Heart right ventricle (tissue), 16 donors: ENCODE measurements at regions not wholly inside any gene's neighbourhood (a gene's known extent, or its start where the extent isn't known, plus 50 kb on each side); places are given as distances from the start of the nearest gene placed in this dataset.
"Not testable (repeated sequence)": the region's sequence is repeated elsewhere in the genome, so short reads cannot be mapped to it uniquely, and the experiment has no call there.

ENCODE experiments used
- ATAC-seq, 8 donors: fragments of 200-7000 bp; cut with Tn5 transposase; one replicate each; pipeline ENCODE4 v1.9.1; 2020; ENCODE audit warnings: mild to moderate bottlenecking in 8 of 8, moderate library complexity in 8 of 8, moderate number of reproducible peaks in 1 of 8
- DNase-seq, 2 donors: peaks; one replicate each; pipeline ENCODE4 v3.0.0-alpha.2; 2020
- H3K27ac ChIP-seq, 10 donors: fragments of 200-600 bp; sonication (generic) in 2 of 10; one replicate each; pipeline versions ENCODE4 v1.5.0 to v1.8.0; 2020 to 2022; ENCODE audit warnings: mild to moderate bottlenecking in 3 of 10
- H3K27me3 ChIP-seq, 7 donors: fragments of 200-600 bp; one replicate each; pipeline ENCODE4 v1.8.0; 2021 to 2022; ENCODE audit warnings: mild to moderate bottlenecking in 2 of 7
- H3K36me3 ChIP-seq, 9 donors: fragments of 200-600 bp; sonication (generic) in 1 of 9; one replicate each; pipeline versions ENCODE4 v1.5.0 to v1.8.0; 2020 to 2022; ENCODE audit warnings: mild to moderate bottlenecking in 2 of 9
- H3K4me1 ChIP-seq, 9 donors: fragments of 200-600 bp; sonication (generic) in 1 of 9; one replicate each; pipeline versions ENCODE4 v1.5.0 to v1.8.0; 2020 to 2022; ENCODE audit warnings: mild to moderate bottlenecking in 4 of 9
- H3K4me3 ChIP-seq, 10 donors: fragments of 200-600 bp; sonication (generic) in 2 of 10; one replicate each; pipeline versions ENCODE4 v1.5.0 to v1.8.0; 2020 to 2022; ENCODE audit warnings: mild to moderate bottlenecking in 7 of 10, moderate library complexity in 2 of 10
- H3K9me3 ChIP-seq, 11 donors: fragments of 200-600 bp in 10 of 11; sonication (generic) in 2 of 11; one replicate each; pipeline versions ENCODE4 v1.5.0 to v1.8.0; 2013 to 2022; ENCODE audit warnings: mild to moderate bottlenecking in 2 of 11, control low read depth in 1 of 11, moderate library complexity in 1 of 11
- WGBS, 2 donors: extraction: QIAGEN DNeasy Blood & Tissue Kit; methylation state at CpG; one replicate each; pipeline ENCODE4 v1.1.7; 2013; ENCODE audit warnings: inconsistent platforms in 1 of 2; 5-methylcytosine and 5-hydroxymethylcytosine counted together
- intact Hi-C, 10 donors: fragments of 100-400 bp; cut with DNase I; formaldehyde crosslinking; loops; one replicate each; pipeline versions ENCODE4 v1.11.1 to v1.14.2; 2022
- TF ChIP-seq, protein P1 (sequence below), 9 donors: fragments of 200-600 bp; sonication (generic) in 2 of 9; IDR thresholded peaks; one replicate each; pipeline versions ENCODE4 v1.5.0 to v1.8.0; 2021 to 2022; ENCODE audit warnings: antibody characterized with exemption in 9 of 9, mild to moderate bottlenecking in 5 of 9, moderate library complexity in 1 of 9
- donor health status: Arrhythmogenic right ventricular cardiomyopathy.
- donor health status: ischemic (EF 13 %, LVEDD 7.1; RV severe dilation, severe dysfunction).
- donor health status: healthy with polysubstance abuse.
- donor health status: DM: no; HTN: yes; CAD: no.
- donor health status: DM: no; HTN: no; CAD: no.
- donor health status: ischemic (EF 25% LVEDD 6.9; RV normal size, moderate dysfunction).
- donor health status: ischemic (EF 25% LVEDD 5.7; RV mildly dilated, moderate dysfunction).
- donor health status: healthy.
- donor health status: DM: yes; HTN: yes; CAD: no.
- donor health status: Ischemic cardiomyopathy.
- donor health status: ischemic (EF 35%, LVEDD 5.7; RV mildly dilated, moderate dysfunction).
- donor health status: nonischemic (EF 11% LVEDD 7.7; RV severe dilation, severe dysfunction).
- donor health status: DM: yes; HTN: yes; CAD: no.
- donor health status: PGD.
- donor health status: ischemic (EF 29% LVEDD 5.4; RV normal size, mild dysfunction).
- donor health status: nonischemic (EF 23%, LVEDD 6.1; RV moderate dilation, normal function).

DNA sequence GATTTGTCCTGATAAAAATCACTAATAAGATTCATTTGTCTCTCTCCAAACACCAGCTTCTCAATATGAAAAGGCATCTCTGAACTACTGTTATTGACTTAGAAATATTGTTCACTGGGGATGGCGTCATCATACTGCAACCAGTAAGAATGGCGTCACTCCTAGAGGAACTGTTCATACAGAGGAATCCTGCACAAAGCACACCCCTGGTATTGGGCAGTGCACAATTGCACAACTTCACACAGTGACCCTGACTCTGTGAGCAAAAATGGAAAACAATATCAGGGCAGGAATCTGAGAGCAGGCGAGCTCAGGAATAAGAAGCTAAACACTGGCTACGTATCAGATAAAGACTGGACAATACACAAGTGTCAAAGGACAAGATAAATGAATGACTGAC, 66.7 kb upstream of the PNPLA4 start:
- DNase-seq (no peak), ATAC-seq (no peak)
- 76% methylated on average over 4 of the region's 4 CpGs for WGBS, 2 donors
- intact Hi-C loops, result loop anchor here in 6 of 10 donors (10.0 kb wide), 3 partner anchors 371 to 821 kb away; partner anchors contain the start of gene ANOS1 (in 1 of the 6)
- no peaks in the 10 kb centered on the region for H3K4me1 ChIP-seq
- peaks cover 0 to 6% (median 0%) of the 10 kb centered on the region in 11 donors for H3K9me3 ChIP-seq
- no peaks in the 10 kb centered on the region for H3K36me3 ChIP-seq
- no peak overlapping the region for H3K27ac ChIP-seq
- H3K27me3 ChIP-seq, result no peaks in the 10 kb centered on the region
- H3K4me3 ChIP-seq, result no peak overlapping the region
- TF ChIP-seq, protein P1, sequence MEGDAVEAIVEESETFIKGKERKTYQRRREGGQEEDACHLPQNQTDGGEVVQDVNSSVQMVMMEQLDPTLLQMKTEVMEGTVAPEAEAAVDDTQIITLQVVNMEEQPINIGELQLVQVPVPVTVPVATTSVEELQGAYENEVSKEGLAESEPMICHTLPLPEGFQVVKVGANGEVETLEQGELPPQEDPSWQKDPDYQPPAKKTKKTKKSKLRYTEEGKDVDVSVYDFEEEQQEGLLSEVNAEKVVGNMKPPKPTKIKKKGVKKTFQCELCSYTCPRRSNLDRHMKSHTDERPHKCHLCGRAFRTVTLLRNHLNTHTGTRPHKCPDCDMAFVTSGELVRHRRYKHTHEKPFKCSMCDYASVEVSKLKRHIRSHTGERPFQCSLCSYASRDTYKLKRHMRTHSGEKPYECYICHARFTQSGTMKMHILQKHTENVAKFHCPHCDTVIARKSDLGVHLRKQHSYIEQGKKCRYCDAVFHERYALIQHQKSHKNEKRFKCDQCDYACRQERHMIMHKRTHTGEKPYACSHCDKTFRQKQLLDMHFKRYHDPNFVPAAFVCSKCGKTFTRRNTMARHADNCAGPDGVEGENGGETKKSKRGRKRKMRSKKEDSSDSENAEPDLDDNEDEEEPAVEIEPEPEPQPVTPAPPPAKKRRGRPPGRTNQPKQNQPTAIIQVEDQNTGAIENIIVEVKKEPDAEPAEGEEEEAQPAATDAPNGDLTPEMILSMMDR (IDR thresholded peaks at IDR 0.05), result no peak

DNA sequence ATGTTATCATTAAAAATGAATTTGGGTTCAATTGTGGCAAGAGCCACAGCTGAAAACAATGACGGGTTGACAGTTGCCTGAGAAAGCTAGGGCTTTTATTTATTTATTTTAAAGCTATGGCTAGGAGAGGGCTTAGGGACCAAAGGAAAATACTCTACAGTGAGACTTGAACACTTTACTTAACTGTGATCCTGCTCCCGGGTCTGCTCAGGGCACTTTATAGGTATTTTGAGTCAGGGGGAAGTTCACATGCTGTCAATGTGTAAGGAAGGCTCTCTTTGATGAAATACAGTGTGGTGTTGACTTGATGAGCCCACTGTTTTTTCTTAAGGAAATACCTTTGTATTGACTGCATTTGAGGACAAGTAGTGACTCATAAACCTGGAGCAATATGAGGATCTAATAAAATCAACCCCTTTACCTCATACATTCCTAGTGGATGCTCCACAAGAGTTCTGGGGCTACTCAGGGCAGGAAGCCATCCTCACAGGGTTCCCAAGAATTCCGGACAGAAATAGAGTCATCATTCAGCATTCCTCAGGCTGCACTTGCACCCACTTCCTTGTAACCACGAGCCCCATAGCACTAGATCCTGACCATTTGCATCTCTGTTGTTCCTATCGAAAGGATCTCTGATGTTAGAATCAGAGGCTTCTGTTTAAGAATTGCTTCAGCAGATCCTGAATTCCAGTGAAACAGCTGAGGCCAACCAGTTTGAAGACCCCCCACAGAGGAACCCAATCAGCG, 61.0 kb upstream of the PNPLA4 start:
- H3K4me1 ChIP-seq, H3K27me3 ChIP-seq, H3K36me3 ChIP-seq, H3K9me3 ChIP-seq, DNase-seq, H3K4me3 ChIP-seq, H3K27ac ChIP-seq, intact Hi-C loops, ATAC-seq: not testable (repeated sequence)
- WGBS, 2 donors, result 73 to 80% methylated on average over 6 of the region's 6 CpGs

DNA sequence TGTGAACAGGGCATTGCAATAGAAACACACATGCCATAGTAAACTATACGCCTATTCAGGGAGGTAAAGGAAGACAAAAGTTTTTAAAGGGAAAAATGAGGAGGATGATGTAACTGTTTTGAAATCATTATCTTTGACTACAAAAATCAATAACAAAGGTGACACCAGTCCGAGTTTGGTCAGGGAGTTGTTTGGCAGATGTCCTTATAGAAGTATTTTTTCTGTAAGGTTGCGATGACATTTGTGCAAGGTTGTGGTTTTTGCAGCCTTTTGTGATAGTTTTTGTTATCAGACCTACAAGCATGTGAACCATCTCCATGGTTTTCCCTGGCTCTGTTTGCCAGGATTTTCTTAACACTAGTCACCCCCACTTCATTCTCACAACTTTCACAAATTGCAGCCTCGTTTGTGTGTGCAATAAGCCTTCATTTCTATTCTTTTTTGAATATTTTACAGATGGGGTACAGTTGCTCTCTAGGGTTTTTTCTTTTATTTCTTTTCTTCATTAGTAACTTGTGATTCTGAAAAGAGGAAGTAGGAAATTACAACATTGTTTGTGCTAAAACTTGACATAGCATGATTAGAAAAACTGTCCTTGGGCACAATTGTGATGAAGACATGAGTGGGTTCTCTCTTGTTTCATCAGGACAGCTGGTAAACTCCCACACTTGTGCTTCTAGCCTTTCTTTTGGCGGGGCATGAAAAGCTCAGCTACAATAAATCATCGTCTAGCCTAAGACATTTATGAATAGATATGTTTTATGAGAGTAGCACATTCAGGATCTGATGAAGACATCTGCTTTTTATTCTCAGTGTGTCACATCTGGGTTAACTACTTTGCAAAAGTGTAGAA, 60.2 kb upstream of the PNPLA4 start:
- TF ChIP-seq, protein P1 (IDR thresholded peaks at IDR 0.05), result no peak
- no peak for DNase-seq
- 49 to 62% methylated on average over 6 of the region's 6 CpGs for WGBS, 2 donors
- ATAC-seq, result no peak
- Histone ChIP-seq H3K27ac (no peak overlapping the region), H3K36me3 (no peaks in the 10 kb centered on the region), H3K4me3 (no peak overlapping the region), H3K9me3 (no peaks in the 10 kb centered on the region), H3K27me3 (no peaks in the 10 kb centered on the region), H3K4me1 (peaks cover 0 to 5% (median 0%) of the 10 kb centered on the region in 9 donors)
- intact Hi-C loops, result no loop called here

DNA sequence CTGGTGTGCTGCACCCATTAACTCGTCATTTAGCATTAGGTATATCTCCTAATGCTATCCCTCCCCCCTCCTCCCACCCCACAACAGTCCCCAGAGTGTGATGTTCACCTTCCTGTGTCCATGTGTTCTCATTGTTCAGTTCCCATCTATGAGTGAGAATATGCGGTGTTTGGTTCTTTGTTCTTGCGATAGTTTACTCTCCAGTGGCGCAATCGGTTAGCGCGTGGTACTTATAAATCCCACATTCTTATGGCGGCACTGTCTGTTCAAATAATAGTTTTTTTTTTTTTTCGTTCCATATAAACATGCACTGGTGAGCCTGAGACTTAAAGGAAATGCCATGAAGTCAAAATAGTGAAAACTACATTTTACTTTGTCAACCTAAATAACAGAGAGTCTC, 59.5 kb upstream of the PNPLA4 start:
- H3K4me1 ChIP-seq, DNase-seq, intact Hi-C loops, H3K36me3 ChIP-seq, H3K27me3 ChIP-seq, H3K27ac ChIP-seq, H3K9me3 ChIP-seq, H3K4me3 ChIP-seq, ATAC-seq: not testable (repeated sequence)
- 80 to 82% methylated on average over 8 of the region's 9 CpGs for WGBS, 2 donors

DNA sequence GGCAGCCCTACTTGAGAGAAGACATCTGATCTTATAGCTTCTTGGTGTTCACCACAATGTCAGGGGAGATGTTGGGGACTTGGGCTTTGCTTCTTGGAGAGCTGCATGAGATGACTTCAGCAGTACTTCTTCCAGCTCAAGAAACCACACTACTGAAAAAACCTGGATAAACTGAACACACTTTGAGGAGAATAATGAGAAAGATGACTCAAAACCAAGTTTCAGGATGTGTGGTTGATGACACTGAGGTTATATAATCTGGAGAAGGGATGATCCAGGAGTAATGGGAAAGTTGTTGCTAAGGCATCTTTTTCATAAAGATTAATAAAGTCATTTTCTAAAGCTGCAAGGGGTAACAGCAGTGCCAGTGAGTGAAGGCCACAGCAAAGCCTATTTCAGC, 58.4 kb upstream of the PNPLA4 start:
- ATAC-seq, result no peak
- intact Hi-C loops, result no loop called here
- TF ChIP-seq, protein P1 (IDR thresholded peaks at IDR 0.05), result no peak

More for the DNA sequence above, 58.4 kb upstream of the PNPLA4 start:
- Histone ChIP-seq H3K27me3 (no peaks in the 10 kb centered on the region), H3K4me3 (no peak overlapping the region), H3K27ac (no peak overlapping the region), H3K9me3 (no peaks in the 10 kb centered on the region), H3K36me3 (no peaks in the 10 kb centered on the region), H3K4me1 (peaks cover 0 to 5% (median 0%) of the 10 kb centered on the region in 9 donors)
- no peak for DNase-seq
